NCI-H1417 (cell line): ENCODE measurements at regions not wholly inside any gene's neighbourhood (a gene's known extent, or its start where the extent isn't known, plus 50 kb on each side); places are given as distances from the start of the nearest gene placed in this dataset.
A peak's percentile ranks its signal among the peaks of the same experiment; 100 is the strongest.

Experiments used
- DNase-seq, 3 experiments: peaks; one replicate each; lab custom pipeline; 2025; lab: John Stamatoyannopoulos, UW

- DNase-seq = no peak
Observed at GRCh38 chr4:81826335-81826734, 354.6 kb upstream of the RASGEF1B start.

DNA sequence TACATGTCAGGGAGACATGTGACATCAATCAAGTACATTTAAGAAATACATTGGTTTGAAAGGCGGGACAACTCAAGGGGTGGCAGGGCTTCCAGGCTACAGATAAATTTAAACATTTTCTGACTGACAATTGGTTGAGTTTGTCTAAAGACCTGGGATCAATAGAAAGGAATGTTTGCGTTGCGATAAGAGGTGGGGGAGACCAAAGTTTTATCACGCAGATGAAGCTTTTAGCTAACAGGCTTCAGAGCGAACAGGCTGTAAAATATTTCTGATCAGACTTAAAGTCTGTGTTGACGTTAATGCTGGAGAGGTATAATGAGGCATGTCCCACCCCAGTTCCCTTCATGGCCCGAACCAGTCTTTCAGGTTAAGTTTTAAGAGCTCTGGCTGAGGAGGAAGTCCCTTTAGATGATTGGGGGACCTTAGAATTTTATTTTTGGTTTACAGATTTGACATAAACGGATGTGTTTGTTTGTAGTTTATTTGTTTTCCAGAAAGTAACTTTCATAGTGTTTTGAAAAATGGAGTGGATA lies 346.7 kb upstream of the RASGEF1B start:
- DNase-seq = no peak

GRCh38 chr4:81816031-81816761 lies 344.5 kb upstream of the RASGEF1B start:
- no peak for DNase-seq

DNA sequence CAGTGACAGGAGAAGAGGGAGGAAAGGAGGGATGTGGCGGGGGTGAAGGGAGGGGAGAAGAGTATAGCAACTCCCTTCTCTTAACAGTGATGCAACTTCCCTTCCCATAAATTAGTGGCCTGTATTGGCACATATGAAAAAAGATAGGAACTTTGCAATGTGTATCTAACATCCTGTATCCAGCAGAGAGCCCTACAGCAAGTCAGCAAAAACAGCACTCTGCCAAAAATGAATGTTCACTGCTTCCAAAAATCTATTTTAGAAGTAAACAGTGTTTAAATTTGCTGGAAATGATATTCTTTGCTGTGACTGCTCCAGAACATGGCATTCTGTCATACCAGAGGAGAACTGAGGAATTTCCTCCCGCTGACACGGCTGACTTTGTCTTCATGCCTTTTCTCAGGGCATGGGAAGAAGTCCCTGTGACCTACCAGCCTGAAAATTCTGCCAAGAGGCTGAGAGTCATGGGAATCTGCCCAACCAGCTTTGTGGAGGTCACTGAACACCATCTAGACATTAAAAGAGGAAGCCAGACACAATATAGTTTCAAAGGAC lies 343.4 kb upstream of the RASGEF1B start:
- DNase-seq = no peak

GRCh38 chr4:81811562-81812293 lies 340.0 kb upstream of the RASGEF1B start:
- DNase-seq = peak in 2 of 3 experiments; percentile 15 to 75

GRCh38 chr4:81808011-81808672 lies 336.4 kb upstream of the RASGEF1B start:
- DNase-seq = peak; percentile 88 to 100 (median 98)

DNA sequence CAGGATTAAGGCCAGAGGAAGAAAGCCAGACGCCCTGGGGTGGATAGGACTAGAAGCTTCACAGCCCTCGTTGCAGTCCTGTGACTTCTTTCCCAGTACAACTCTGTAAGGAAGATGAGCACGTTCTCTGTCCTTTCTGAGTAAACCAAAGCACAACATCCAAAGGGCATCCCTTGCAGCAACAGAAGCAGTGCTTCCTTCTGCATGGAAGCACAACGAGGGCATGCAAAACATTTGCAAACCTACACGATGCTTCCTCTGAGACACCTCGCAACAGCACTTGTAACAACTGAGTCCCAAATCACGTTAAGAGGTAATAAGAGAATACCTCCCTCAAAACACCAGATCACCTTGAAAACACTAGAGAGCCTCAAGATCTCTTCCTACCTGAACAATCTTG lies 335.7 kb upstream of the RASGEF1B start:
- peak in 1 of 3 experiments; percentile 74 for DNase-seq

- peak in 1 of 3 experiments; percentile 49 for DNase-seq
Observed at GRCh38 chr4:81806485-81806884, 334.8 kb upstream of the RASGEF1B start.

DNA sequence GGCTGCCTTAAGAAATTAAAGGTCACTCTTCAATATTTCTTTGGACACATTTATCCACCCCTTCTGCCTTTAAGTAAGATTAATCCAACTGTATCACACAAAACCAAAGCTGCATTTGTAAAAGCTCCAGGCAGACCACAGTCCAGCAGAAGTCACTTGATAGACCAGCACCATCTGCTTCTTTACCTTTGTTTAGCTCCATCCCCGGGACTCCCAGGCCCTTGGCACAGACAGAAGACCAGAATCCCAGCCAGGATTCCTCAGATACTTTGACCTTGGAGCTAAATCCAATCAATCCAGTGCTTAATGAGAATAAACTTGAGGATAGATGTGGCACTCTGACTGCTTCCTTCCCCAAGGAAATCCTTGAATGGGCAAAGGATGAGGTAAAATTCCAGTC lies 333.1 kb upstream of the RASGEF1B start:
- DNase-seq = no peak

- DNase-seq = peak in 2 of 3 experiments; percentile 25 to 68
Observed at GRCh38 chr4:81802285-81802846, 330.7 kb upstream of the RASGEF1B start.

DNA sequence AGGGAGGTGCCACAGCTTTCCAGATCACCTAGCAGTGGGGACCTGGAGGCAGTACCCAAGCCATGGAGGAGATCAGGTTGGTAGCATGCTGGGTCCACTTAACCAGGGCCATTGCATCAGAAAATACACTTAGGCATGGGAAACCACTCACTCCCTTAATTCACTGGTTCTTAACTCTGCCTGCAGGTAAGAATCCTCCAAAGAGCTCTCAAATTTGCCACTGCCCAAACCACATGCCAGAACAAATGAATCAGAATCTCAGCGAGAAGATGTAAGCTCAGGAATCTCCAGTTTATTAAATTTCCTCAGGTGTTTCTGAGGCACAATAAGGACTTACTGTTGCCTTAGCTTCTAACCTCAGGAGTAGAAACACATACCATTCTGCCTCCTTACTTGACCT lies 327.7 kb upstream of the RASGEF1B start:
- DNase-seq = no peak

GRCh38 chr4:81796790-81797528 lies 325.3 kb upstream of the RASGEF1B start:
- DNase-seq = no peak

DNA sequence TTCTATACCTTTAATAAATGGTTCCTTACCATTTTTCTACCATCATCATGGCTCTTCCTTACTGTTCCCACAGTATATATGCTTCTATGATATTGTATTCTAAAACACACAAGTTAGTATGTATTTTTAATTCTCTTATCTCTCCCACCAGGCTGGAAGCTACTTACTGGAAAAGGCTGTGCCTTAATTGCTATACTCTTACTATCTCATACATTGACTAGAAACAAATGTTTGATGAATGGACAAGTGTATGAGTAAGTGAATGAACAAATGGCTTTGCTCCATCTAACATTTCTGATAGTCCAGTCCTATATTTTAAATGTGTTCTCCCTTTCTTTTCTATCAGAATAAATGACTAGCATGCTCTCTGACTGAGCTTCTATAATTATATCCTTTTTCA lies 320.8 kb upstream of the RASGEF1B start:
- no peak for DNase-seq

GRCh38 chr4:81790477-81790876 lies 318.8 kb upstream of the RASGEF1B start:
- no peak for DNase-seq

DNA sequence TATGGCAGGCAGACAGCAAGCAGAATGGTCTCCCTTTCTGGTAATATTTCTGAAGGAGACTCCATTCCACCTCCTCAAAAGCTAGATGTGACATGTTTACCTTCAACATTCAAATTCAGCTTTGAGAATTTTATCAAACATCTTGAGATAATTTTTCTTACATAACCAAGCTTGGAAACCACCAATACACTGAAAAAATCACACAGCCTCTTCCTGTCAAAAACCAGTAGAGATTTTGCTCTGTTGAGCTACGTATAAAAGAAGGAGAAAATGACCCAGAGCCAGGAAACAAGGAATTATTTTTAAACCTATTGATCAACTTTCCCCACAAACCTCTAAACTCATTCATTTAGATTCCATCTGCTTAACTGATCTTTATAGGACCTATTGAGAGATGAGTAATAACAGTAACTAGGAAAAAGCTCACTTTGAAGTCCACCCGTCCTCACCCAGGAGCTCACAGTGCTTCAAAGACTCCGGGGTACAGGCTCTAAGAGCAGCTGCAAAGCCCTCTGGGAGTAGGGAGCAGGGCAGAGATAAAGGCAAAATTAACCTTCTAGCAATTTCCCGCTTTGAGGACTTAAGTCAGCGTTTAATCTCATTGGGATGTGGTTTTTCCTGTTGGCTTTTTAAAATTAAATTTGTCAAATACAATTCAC lies 318.2 kb upstream of the RASGEF1B start:
- DNase-seq = no peak

- peak in 2 of 3 experiments; percentile 8 to 50 for DNase-seq
Observed at GRCh38 chr4:81789158-81789557, 317.5 kb upstream of the RASGEF1B start.

DNA sequence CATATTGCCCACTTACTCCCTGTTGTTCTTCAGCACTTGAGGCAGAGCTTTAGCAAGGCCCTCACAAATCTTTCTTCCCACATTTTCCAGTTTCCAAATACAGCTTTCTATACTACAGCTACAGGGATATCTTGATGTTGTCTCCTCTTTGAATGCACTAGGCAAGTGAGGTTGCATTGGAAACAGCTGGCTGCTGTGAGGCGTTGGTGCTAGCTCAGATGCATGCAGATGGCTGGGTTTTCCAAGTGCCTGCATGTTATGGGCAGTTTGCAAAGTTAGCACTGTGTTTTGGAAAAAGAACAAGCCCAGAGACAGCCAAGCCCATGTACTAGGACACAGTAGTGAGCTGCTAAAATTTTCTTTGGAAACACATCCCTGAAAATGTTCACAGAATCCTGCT lies 315.1 kb upstream of the RASGEF1B start:
- DNase-seq = no peak

DNA sequence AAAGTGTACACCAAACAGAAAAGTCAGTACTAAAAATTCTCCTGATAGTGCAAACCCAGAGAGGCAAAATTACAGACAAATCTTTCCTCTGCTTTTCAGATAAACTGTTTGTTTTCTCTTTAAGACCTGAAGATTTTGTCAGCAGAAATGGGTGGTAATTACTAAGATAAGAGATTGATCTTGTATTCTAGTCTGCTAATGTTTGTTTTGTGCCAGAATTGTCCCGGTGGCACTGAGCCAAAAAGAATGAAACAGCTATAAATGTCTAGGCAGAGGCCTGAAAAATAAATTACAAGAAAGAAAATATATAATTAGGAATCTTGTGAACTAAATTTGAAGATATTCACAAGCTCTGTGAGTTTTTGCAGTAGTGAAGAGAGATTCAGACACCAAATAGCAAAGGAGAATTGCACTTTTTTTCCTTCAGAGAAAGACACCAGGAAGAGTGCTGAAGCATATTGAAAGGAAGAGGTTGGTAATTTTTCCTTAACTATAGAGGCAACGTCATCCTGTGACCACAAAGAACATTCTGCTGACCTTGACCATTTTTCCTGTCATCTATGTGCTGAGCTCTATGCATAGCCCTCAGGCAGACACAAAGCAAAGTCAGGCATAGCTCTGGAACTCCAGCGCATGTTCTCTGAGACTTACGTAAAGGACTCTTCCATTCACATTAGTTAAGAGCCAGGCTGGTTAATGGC lies 314.5 kb upstream of the RASGEF1B start:
- DNase-seq = peak; percentile 43 to 80 (median 71)

GRCh38 chr4:81785338-81785737 lies 313.6 kb upstream of the RASGEF1B start:
- no peak for DNase-seq

DNA sequence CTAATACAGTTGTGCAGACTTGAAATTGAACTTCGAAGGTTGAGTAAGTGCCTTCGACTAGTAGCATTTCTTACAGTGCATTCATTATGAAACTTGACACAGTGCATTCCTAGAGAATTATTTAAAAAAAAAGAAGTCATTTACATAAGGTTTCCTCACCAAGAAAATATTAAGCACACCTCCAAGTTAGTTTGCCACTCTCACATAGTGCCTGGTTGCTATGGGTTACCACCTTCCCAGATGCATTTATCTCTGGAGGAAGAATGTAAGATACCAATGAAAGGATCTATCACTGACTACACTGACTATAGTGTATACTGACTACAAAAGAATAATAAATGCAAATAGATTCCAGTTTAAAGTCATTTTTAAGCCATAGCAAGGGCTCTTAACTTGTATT lies 311.9 kb upstream of the RASGEF1B start:
- no peak for DNase-seq
